Fibroblast of lung (primary cell): ENCODE measurements at regions not wholly inside any gene's neighbourhood (a gene's known extent, or its start where the extent isn't known, plus 50 kb on each side); places are given as distances from the start of the nearest gene placed in this dataset.

Source experiments
- DNase-seq, 2 donors: peaks; one replicate each; pipeline versions ENCODE4 v3.0.0 to v3.0.0-alpha.2; 2010; ENCODE audit warnings: low read depth in 2 of 2
- H2AFZ ChIP-seq: 2 replicates; pipeline ENCODE4 v1.5.1; 2012; ENCODE audit warnings: low read length, control low read depth, inconsistent platforms
- H3K27ac ChIP-seq: 2 replicates; pipeline ENCODE4 v1.5.1; 2011; ENCODE audit warnings: low read length, control low read depth; ENCODE audit not compliant: insufficient read depth
- H3K27me3 ChIP-seq: 2 replicates; pipeline ENCODE4 v1.5.1; 2011; ENCODE audit warnings: mild to moderate bottlenecking, low read length; ENCODE audit not compliant: control insufficient read depth, insufficient read depth
- H3K36me3 ChIP-seq: 2 replicates; pipeline ENCODE4 v1.5.1; 2011; ENCODE audit warnings: low read length; ENCODE audit not compliant: control insufficient read depth, insufficient read depth
- H3K4me1 ChIP-seq: 2 replicates; pipeline ENCODE4 v1.5.1; 2011; ENCODE audit warnings: low read length; ENCODE audit not compliant: control insufficient read depth, insufficient read depth; ENCODE audit errors: extremely low read depth
- H3K4me2 ChIP-seq: 2 replicates; pipeline ENCODE4 v1.5.1; 2011; ENCODE audit warnings: low read length, control low read depth; ENCODE audit not compliant: insufficient read depth; ENCODE audit errors: extremely low read depth
- H3K4me3 ChIP-seq, 4 experiments: fragments of 200-600 bp in 1 of 4; sonication (generic) in 1 of 4; replicated peaks in 1 of 4; 2 replicates each; pipeline ENCODE4 v1.5.1; 2011 to 2016; ENCODE audit warnings: low read length in 4 of 4, low read depth in 3 of 4, mild to moderate bottlenecking in 3 of 4, control low read depth in 2 of 4, inconsistent platforms in 1 of 4, mixed read lengths in 1 of 4; ENCODE audit not compliant: insufficient read depth in 1 of 4; ENCODE audit errors: control extremely low read depth in 1 of 4
- H3K79me2 ChIP-seq: 2 replicates; pipeline ENCODE4 v1.5.1; 2012; ENCODE audit warnings: mild to moderate bottlenecking, low read length, inconsistent platforms; ENCODE audit not compliant: control insufficient read depth, insufficient read depth
- H3K9ac ChIP-seq: 2 replicates; pipeline ENCODE4 v1.5.1; 2011; ENCODE audit warnings: mild to moderate bottlenecking, low read length, control low read depth; ENCODE audit not compliant: insufficient read depth
- H3K9me3 ChIP-seq: 2 replicates; pipeline ENCODE4 v1.5.1; 2012; ENCODE audit warnings: low read depth, low read length; ENCODE audit not compliant: control insufficient read depth, insufficient read depth
- H4K20me1 ChIP-seq: 2 replicates; pipeline ENCODE4 v1.5.1; 2011; ENCODE audit warnings: low read length; ENCODE audit not compliant: control insufficient read depth, insufficient read depth; ENCODE audit errors: extremely low read depth
- CTCF ChIP-seq, 2 donors: IDR thresholded peaks in 1 of 2; conservative IDR thresholded peaks in 1 of 2; 1 replicate in 1 of 2; 2 replicates in 1 of 2; pipeline ENCODE4 v1.5.1; 2011 to 2012; ENCODE audit warnings: low read length in 2 of 2, control low read depth in 1 of 2, inconsistent platforms in 1 of 2, low read depth in 1 of 2, mild to moderate bottlenecking in 1 of 2
- EZH2 ChIP-seq: IDR thresholded peaks from 2 replicates; pipeline ENCODE4 v1.5.1; 2012; ENCODE audit warnings: low read length, control low read depth, mild to moderate bottlenecking; ENCODE audit errors: missing control alignments

GRCh38 chr13:88883741-88884140 is 1212.6 kb downstream of the SLITRK5 start:
- H3K27ac ChIP-seq, result no peak overlapping the region
- no peak for DNase-seq
- H3K27me3 ChIP-seq, result no peaks in the 10 kb centered on the region
- H3K36me3 ChIP-seq, result no peaks in the 10 kb centered on the region
- TF ChIP-seq EZH2 (no peak), CTCF (conservative IDR thresholded peaks at IDR 0.05 in 1 of 2, IDR thresholded peaks at IDR 0.05 in 1 of 2; ENCODE audit: low read depth in 1 of 2, low read length in 2 of 2) (no peak)
- H3K9ac ChIP-seq, result no peak overlapping the region
- H3K4me1 ChIP-seq, result no peaks in the 10 kb centered on the region
- H2AFZ ChIP-seq, result no peak overlapping the region
- no peaks in the 10 kb centered on the region for H4K20me1 ChIP-seq
- no peaks in the 10 kb centered on the region for H3K9me3 ChIP-seq
- no peaks in the 10 kb centered on the region for H3K79me2 ChIP-seq
- H3K4me2 ChIP-seq, result no peak overlapping the region
- no peak overlapping the region for H3K4me3 ChIP-seq

GRCh38 chr13:88887045-88887662 is 1216.0 kb downstream of the SLITRK5 start:
- Histone ChIP-seq H3K4me3 (no peak overlapping the region), H2AFZ (no peak overlapping the region), H3K27me3 (no peaks in the 10 kb centered on the region), H3K36me3 (no peaks in the 10 kb centered on the region), H4K20me1 (no peaks in the 10 kb centered on the region), H3K27ac (no peak overlapping the region), H3K9ac (no peak overlapping the region), H3K4me2 (no peak overlapping the region), H3K79me2 (no peaks in the 10 kb centered on the region), H3K9me3 (no peaks in the 10 kb centered on the region), H3K4me1 (no peaks in the 10 kb centered on the region)
- no peak for DNase-seq
- no peak for TF ChIP-seq EZH2
- TF ChIP-seq CTCF (conservative IDR thresholded peaks at IDR 0.05 in 1 of 2, IDR thresholded peaks at IDR 0.05 in 1 of 2; ENCODE audit: low read depth in 1 of 2, low read length in 2 of 2), result no peak

GRCh38 chr13:88895261-88895941 is 1224.2 kb downstream of the SLITRK5 start:
- no peaks in the 10 kb centered on the region for H3K9me3 ChIP-seq
- no peaks in the 10 kb centered on the region for H3K27me3 ChIP-seq
- H3K79me2 ChIP-seq, result no peaks in the 10 kb centered on the region
- H3K9ac ChIP-seq, result no peak overlapping the region
- no peaks in the 10 kb centered on the region for H3K4me1 ChIP-seq
- H3K36me3 ChIP-seq, result no peaks in the 10 kb centered on the region
- DNase-seq, result no peak
- no peak overlapping the region for H2AFZ ChIP-seq
- no peaks in the 10 kb centered on the region for H4K20me1 ChIP-seq
- TF ChIP-seq CTCF (conservative IDR thresholded peaks at IDR 0.05 in 1 of 2, IDR thresholded peaks at IDR 0.05 in 1 of 2; ENCODE audit: low read depth in 1 of 2, low read length in 2 of 2), result no peak
- no peak overlapping the region for H3K27ac ChIP-seq
- no peak overlapping the region for H3K4me2 ChIP-seq
- no peak overlapping the region for H3K4me3 ChIP-seq
